ENCODE measurements at regions not wholly inside any gene's neighbourhood (a gene's known extent, or its start where the extent isn't known, plus 50 kb on each side); places are given as distances from the start of the nearest gene placed in this dataset.

DNA sequence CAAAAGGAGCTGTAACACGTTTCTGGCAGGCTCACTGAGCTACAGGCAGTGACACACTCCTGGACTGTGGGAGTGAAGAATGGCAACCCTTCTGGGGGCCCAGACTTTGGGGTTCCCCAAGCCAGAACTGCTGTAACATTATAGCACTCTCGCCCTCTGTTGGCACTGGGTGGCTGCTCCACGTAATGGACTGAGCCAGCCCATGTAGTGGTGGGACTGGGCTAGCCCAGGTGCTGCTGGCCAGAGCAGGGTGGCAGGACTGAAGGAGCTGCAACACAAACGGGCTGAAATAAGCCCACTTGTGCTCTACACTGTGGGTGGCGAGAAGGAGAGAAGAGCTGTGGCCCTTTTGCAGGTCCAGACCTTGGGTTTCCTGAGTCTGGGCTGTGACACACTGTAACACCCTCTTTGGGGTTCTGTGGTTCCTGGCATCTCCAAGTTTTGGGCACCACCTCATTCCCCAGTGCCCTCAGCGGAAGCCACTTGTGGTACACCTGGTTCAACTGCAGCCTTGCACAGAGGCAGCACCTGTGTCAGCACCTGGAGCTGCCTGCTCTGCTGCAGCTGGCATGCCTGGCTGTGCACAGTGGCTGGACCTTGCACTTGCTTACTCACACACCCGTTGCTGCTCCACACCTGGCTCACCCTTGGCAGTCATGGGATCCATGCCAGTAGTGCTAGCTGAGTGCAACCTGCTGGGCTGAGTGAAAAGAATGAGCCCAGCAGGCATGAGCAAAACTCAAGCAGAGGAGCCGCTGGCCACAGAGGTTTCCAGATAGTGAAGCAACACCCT lies 95.0 kb upstream of the PRR16 start:
- TF ChIP-seq, protein P1, sequence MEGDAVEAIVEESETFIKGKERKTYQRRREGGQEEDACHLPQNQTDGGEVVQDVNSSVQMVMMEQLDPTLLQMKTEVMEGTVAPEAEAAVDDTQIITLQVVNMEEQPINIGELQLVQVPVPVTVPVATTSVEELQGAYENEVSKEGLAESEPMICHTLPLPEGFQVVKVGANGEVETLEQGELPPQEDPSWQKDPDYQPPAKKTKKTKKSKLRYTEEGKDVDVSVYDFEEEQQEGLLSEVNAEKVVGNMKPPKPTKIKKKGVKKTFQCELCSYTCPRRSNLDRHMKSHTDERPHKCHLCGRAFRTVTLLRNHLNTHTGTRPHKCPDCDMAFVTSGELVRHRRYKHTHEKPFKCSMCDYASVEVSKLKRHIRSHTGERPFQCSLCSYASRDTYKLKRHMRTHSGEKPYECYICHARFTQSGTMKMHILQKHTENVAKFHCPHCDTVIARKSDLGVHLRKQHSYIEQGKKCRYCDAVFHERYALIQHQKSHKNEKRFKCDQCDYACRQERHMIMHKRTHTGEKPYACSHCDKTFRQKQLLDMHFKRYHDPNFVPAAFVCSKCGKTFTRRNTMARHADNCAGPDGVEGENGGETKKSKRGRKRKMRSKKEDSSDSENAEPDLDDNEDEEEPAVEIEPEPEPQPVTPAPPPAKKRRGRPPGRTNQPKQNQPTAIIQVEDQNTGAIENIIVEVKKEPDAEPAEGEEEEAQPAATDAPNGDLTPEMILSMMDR (conservative IDR thresholded peaks at IDR 0.05), result no peak
- no peak for TF ChIP-seq ZFX (IDR thresholded peaks at IDR 0.05)

Measured in C4-2B (cell line).